Mucosa of rectum (tissue), 2 donors: ENCODE measurements at regions not wholly inside any gene's neighbourhood (a gene's known extent, or its start where the extent isn't known, plus 50 kb on each side); places are given as distances from the start of the nearest gene placed in this dataset.

ENCODE experiments used
- H3K27ac ChIP-seq, 2 donors: one replicate each; pipeline ENCODE4 v1.7.0; 2013; ENCODE audit warnings: inconsistent platforms in 2 of 2, low read depth in 2 of 2, low read length in 2 of 2
- H3K27me3 ChIP-seq, 2 donors: one replicate each; pipeline ENCODE4 v1.7.0; 2013; ENCODE audit warnings: low read length in 2 of 2; ENCODE audit not compliant: control insufficient read depth in 2 of 2, insufficient read depth in 2 of 2
- H3K36me3 ChIP-seq, 2 donors: one replicate each; pipeline ENCODE4 v1.7.0; 2013; ENCODE audit warnings: low read length in 2 of 2; ENCODE audit not compliant: control insufficient read depth in 2 of 2, insufficient read depth in 2 of 2
- H3K4me1 ChIP-seq, 2 donors: one replicate each; pipeline ENCODE4 v1.7.0; 2013; ENCODE audit warnings: low read length in 2 of 2, mild to moderate bottlenecking in 1 of 2; ENCODE audit not compliant: control insufficient read depth in 2 of 2, insufficient read depth in 2 of 2
- H3K4me3 ChIP-seq, 2 donors: one replicate each; pipeline ENCODE4 v1.7.0; 2013; ENCODE audit warnings: low read length in 2 of 2
- H3K9ac ChIP-seq, 2 donors: one replicate each; pipeline ENCODE4 v1.7.0; 2013; ENCODE audit warnings: low read length in 2 of 2, low read depth in 1 of 2, mild to moderate bottlenecking in 1 of 2
- H3K9me3 ChIP-seq, 2 donors: one replicate each; pipeline ENCODE4 v1.7.0; 2013; ENCODE audit warnings: low read length in 2 of 2; ENCODE audit not compliant: control insufficient read depth in 2 of 2
- donor health status: healthy.
- donor health status: Normal muscosa, but diverticular disease.

- no peak overlapping the region for H3K9ac ChIP-seq
- no peaks in the 10 kb centered on the region for H3K27me3 ChIP-seq
- no peak overlapping the region for H3K4me3 ChIP-seq
- no peaks in the 10 kb centered on the region for H3K36me3 ChIP-seq
- H3K9me3 ChIP-seq = no peaks in the 10 kb centered on the region
- H3K4me1 ChIP-seq = no peaks in the 10 kb centered on the region
- no peak overlapping the region for H3K27ac ChIP-seq
These were observed 682.8 kb upstream of the ARPP21 start for GRCh38 chr3:34956511-34956910.

- Histone ChIP-seq H3K9ac (no peak overlapping the region), H3K27ac (no peak overlapping the region), H3K4me3 (no peak overlapping the region), H3K4me1 (no peaks in the 10 kb centered on the region), H3K9me3 (no peaks in the 10 kb centered on the region), H3K36me3 (no peaks in the 10 kb centered on the region), H3K27me3 (no peaks in the 10 kb centered on the region)
These were observed 681.6 kb upstream of the ARPP21 start for GRCh38 chr3:34957677-34958076.

GRCh38 chr3:34969513-34969912 is 669.8 kb upstream of the ARPP21 start:
- Histone ChIP-seq H3K4me3 (no peak overlapping the region), H3K27me3 (no peaks in the 10 kb centered on the region), H3K4me1 (no peaks in the 10 kb centered on the region), H3K27ac (no peak overlapping the region), H3K9ac (no peak overlapping the region), H3K36me3 (no peaks in the 10 kb centered on the region), H3K9me3 (no peaks in the 10 kb centered on the region)

GRCh38 chr3:34972481-34972880 is 666.8 kb upstream of the ARPP21 start:
- H3K9me3 ChIP-seq = no peaks in the 10 kb centered on the region
- H3K36me3 ChIP-seq = no peaks in the 10 kb centered on the region
- no peaks in the 10 kb centered on the region for H3K4me1 ChIP-seq
- no peak overlapping the region for H3K9ac ChIP-seq
- H3K4me3 ChIP-seq = no peak overlapping the region
- H3K27me3 ChIP-seq = no peaks in the 10 kb centered on the region
- no peak overlapping the region for H3K27ac ChIP-seq

DNA sequence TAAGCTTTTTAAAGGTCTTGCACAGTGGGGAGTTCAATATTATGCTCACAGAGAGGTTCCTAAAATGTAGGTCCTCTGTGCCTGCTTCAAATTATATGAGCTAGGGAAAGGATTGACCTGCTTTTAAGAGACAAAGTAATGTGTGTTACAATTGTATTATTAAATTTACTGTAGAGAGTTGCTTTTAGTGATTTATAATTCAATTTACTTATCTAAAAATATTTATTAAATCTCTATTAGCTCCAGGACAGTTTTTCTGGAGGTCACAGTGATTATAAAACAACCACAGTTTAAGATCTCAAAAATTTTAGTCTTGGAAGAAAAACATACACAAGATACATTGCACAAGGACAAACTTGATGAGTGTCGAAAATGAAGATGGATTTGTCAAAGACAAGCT is 665.7 kb upstream of the ARPP21 start:
- Histone ChIP-seq H3K4me1 (no peaks in the 10 kb centered on the region), H3K4me3 (no peak overlapping the region), H3K9me3 (no peaks in the 10 kb centered on the region), H3K27me3 (no peaks in the 10 kb centered on the region), H3K27ac (no peak overlapping the region), H3K36me3 (no peaks in the 10 kb centered on the region), H3K9ac (no peak overlapping the region)

DNA sequence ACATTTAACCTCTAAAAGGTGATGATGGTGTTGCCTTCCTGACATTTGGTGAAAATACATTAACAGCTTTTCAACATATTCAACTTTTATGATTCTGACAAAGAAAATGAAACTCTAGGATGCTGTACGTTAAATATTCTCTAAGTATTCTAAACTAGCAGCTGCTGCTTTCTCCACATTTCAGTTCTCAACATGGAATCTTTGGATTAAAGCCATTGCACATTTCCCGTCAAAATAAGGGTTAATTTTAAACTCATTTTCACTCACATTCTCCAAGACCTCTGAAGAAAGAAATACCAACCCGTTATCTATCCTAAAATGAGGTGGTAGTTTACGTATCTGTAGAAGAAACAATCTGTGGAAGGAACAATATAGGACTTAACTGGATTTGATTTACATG is 655.7 kb upstream of the ARPP21 start:
- Histone ChIP-seq H3K36me3 (no peaks in the 10 kb centered on the region), H3K4me1 (no peaks in the 10 kb centered on the region), H3K27me3 (no peaks in the 10 kb centered on the region), H3K4me3 (no peak overlapping the region), H3K9ac (no peak overlapping the region), H3K9me3 (no peaks in the 10 kb centered on the region), H3K27ac (no peak overlapping the region)

DNA sequence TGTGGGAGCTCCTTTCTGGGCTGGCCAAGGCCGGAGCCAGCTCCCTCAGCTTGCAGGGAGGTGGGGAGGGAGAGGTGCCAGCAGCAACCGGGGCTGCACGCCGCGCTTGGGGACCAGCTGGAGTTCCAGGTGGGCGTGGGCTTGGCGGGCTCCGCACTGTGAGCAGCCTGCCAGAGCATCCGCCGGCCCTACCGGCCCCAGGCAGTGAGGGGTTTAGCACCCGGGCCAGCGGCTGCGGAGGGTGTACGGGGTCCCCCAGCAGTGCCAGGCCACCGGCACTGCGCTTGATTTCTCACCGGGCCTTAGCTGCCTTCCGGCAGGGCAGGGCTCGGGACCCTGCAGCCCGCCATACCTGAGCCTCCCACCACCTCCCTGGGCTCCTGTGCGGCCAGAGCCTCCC is 651.0 kb upstream of the ARPP21 start:
- Histone ChIP-seq H3K27me3 (no peaks in the 10 kb centered on the region), H3K9me3 (no peaks in the 10 kb centered on the region), H3K27ac (no peak overlapping the region), H3K4me3 (no peak overlapping the region), H3K36me3 (no peaks in the 10 kb centered on the region), H3K9ac (no peak overlapping the region), H3K4me1 (no peaks in the 10 kb centered on the region)

- Histone ChIP-seq H3K9ac (no peak overlapping the region), H3K4me3 (no peak overlapping the region), H3K4me1 (no peaks in the 10 kb centered on the region), H3K36me3 (no peaks in the 10 kb centered on the region), H3K27ac (no peak overlapping the region), H3K9me3 (no peaks in the 10 kb centered on the region), H3K27me3 (no peaks in the 10 kb centered on the region)
These were observed 643.4 kb upstream of the ARPP21 start for GRCh38 chr3:34995796-34996430.

DNA sequence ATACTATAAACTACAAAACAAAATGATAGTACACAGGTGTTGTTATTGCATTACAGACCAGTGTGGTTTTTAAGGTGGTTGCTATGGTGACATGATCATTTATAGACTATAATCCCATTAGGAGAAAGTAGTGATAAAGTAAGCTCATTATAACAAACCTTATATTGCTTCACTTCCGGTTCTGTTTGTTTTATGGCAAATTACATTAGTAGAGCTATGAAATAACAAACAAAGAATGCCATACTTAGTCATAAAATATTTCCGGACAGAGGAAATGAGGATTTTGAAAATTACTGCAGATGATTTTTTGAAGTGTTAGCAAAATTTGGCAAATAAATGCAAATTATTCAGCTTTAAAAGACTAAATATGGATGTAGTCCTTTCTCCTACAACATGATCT is 640.4 kb upstream of the ARPP21 start:
- Histone ChIP-seq H3K9me3 (no peaks in the 10 kb centered on the region), H3K27me3 (no peaks in the 10 kb centered on the region), H3K36me3 (no peaks in the 10 kb centered on the region), H3K4me3 (no peak overlapping the region), H3K4me1 (no peaks in the 10 kb centered on the region), H3K27ac (no peak overlapping the region), H3K9ac (no peak overlapping the region)

DNA sequence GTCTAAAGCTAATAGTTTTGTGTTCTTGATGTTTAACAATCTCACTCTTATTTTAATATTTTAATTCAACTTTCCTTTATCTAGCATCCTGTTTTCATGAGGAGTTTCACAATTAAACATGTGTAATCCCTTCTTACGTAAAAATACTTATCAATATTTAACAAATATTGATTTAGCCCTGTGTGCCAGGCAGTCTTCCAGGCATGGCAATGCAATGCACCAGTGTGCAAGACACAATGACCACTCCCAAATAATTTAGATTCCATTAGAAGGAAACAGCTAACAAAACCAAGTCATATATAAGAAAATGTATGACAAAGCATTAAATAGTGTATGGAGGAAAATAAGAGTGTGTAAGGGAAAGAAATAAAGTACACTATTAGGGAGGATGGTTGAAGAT is 627.1 kb upstream of the ARPP21 start:
- H3K9ac ChIP-seq = no peak overlapping the region
- no peak overlapping the region for H3K27ac ChIP-seq
- H3K9me3 ChIP-seq = no peaks in the 10 kb centered on the region
- H3K4me1 ChIP-seq = no peaks in the 10 kb centered on the region
- no peaks in the 10 kb centered on the region for H3K36me3 ChIP-seq
- no peaks in the 10 kb centered on the region for H3K27me3 ChIP-seq
- no peak overlapping the region for H3K4me3 ChIP-seq

DNA sequence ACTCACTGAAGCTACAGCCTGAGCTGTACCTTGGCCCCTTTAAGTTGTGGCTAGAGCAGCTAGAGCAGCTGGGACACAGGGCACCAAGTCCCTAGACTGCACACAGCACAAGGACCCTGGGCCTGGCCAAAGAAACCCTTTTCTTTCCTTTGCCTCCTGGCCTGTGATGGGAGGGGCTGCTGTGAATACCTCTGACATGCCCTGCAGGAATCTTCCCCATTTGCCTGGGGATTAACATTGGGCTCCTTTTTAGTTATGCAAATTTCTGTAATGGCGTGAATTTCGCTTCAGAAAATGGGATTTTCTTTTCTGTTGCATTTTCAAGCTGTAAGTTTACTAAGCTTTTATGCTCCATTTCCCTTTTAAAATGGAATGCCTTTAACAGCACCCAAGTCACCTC is 611.2 kb upstream of the ARPP21 start:
- H3K4me3 ChIP-seq = no peak overlapping the region
- H3K36me3 ChIP-seq = no peaks in the 10 kb centered on the region
- H3K9ac ChIP-seq = no peak overlapping the region
- no peak overlapping the region for H3K27ac ChIP-seq
- H3K4me1 ChIP-seq = no peaks in the 10 kb centered on the region
- H3K9me3 ChIP-seq = peaks cover 0 to 2% of the 10 kb centered on the region in 2 donors
- H3K27me3 ChIP-seq = no peaks in the 10 kb centered on the region
